Gastroesophageal sphincter (tissue), 4 donors: ENCODE measurements at regions not wholly inside any gene's neighbourhood (a gene's known extent, or its start where the extent isn't known, plus 50 kb on each side); places are given as distances from the start of the nearest gene placed in this dataset.
"Not testable (repeated sequence)": the region's sequence is repeated elsewhere in the genome, so short reads cannot be mapped to it uniquely, and the experiment has no call there.

Experiments
- ATAC-seq: fragments of 150-250 bp; one replicate; pipeline ENCODE4 v1.9.1; 2016; ENCODE audit warnings: mild to moderate bottlenecking, moderate library complexity
- H3K27ac ChIP-seq, 4 donors: fragments of 200-600 bp; sonication (generic) in 3 of 4; 1 replicate in 3 of 4; 2 replicates in 1 of 4; pipeline ENCODE4 v1.5.1; 2016 to 2019
- H3K27me3 ChIP-seq: fragments of 200-600 bp; sonication (generic); one replicate; pipeline ENCODE4 v1.5.1; 2019
- H3K36me3 ChIP-seq, 2 donors: fragments of 200-600 bp; sonication (generic); one replicate each; pipeline ENCODE4 v1.5.1; 2019; ENCODE audit warnings: control low read depth in 1 of 2
- H3K4me1 ChIP-seq, 3 donors: fragments of 200-600 bp; sonication (generic); 1 replicate in 2 of 3; 2 replicates in 1 of 3; pipeline ENCODE4 v1.5.1; 2016 to 2019; ENCODE audit warnings: control low read depth in 2 of 3
- H3K4me3 ChIP-seq, 2 donors: fragments of 200-600 bp; sonication (generic); one replicate each; pipeline ENCODE4 v1.5.1; 2019; ENCODE audit warnings: mild to moderate bottlenecking in 1 of 2, moderate library complexity in 1 of 2
- H3K9me3 ChIP-seq, 3 donors: fragments of 200-600 bp; sonication (generic); one replicate each; pipeline ENCODE4 v1.5.1; 2017 to 2019; ENCODE audit warnings: control low read depth in 2 of 3
- EP300 ChIP-seq: sonication (generic); formaldehyde crosslinking; IDR thresholded peaks from one replicate; pipeline ENCODE4 v1.6.1; 2017; ENCODE audit warnings: antibody characterized with exemption, mild to moderate bottlenecking
- POLR2A ChIP-seq, 2 donors: fragments of 450-650 bp; IDR thresholded peaks; one replicate each; pipeline ENCODE4 v1.6.1; 2017; ENCODE audit warnings: antibody characterized with exemption in 2 of 2, mild to moderate bottlenecking in 2 of 2, moderate library complexity in 1 of 2
- POLR2AphosphoS5 ChIP-seq: sonication (generic); formaldehyde crosslinking; IDR thresholded peaks from one replicate; pipeline ENCODE4 v1.6.1; 2017; ENCODE audit warnings: antibody characterized with exemption
- WGBS, 2 donors: methylation state at CpG; one replicate each; pipeline ENCODE4 v1.1.5; 2018; ENCODE audit warnings: low coverage in 1 of 2; 5-methylcytosine and 5-hydroxymethylcytosine counted together
- TF ChIP-seq, protein P1 (sequence below), 4 experiments: fragments of 200-600 bp in 2 of 4; fragments of 450-650 bp in 2 of 4; sonication (generic) in 1 of 4; IDR thresholded peaks; one replicate each; pipeline ENCODE4 v1.5.1; 2017 to 2019; ENCODE audit warnings: antibody characterized with exemption in 4 of 4, mild to moderate bottlenecking in 2 of 4, moderate library complexity in 2 of 4

DNA sequence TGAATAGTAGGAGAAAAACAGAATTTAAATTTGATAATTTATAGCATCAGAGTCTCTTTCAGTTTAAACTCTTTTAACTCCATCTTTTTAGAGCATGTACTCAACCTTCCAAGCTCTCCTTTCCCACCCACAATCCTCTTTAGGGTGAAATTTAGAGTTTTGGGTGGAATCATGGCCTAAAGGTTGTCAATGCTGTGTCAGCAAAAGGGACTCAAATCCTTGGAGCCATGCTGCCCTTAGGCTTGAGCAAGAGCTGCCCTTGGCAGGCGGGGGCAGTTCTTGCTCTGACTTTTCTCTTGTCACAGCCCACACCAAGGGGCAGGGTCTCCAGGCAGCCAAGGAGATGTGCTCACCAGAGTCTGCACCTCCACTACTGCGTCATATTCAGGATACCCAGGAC is 102.4 kb downstream of the MTX3 start:
- WGBS, 2 donors, result no CpG with 5 or more reads among the region's 2 CpGs
- no peak overlapping the region for H3K27ac ChIP-seq
- no peaks in the 10 kb centered on the region for H3K36me3 ChIP-seq
- no peak overlapping the region for H3K4me3 ChIP-seq
- no peaks in the 10 kb centered on the region for H3K27me3 ChIP-seq
- H3K4me1 ChIP-seq, result no peaks in the 10 kb centered on the region
- TF ChIP-seq EP300 (no peak), POLR2AphosphoS5 (no peak), POLR2A (IDR thresholded peaks at IDR 0.05) (no peak)
- TF ChIP-seq, protein P1, sequence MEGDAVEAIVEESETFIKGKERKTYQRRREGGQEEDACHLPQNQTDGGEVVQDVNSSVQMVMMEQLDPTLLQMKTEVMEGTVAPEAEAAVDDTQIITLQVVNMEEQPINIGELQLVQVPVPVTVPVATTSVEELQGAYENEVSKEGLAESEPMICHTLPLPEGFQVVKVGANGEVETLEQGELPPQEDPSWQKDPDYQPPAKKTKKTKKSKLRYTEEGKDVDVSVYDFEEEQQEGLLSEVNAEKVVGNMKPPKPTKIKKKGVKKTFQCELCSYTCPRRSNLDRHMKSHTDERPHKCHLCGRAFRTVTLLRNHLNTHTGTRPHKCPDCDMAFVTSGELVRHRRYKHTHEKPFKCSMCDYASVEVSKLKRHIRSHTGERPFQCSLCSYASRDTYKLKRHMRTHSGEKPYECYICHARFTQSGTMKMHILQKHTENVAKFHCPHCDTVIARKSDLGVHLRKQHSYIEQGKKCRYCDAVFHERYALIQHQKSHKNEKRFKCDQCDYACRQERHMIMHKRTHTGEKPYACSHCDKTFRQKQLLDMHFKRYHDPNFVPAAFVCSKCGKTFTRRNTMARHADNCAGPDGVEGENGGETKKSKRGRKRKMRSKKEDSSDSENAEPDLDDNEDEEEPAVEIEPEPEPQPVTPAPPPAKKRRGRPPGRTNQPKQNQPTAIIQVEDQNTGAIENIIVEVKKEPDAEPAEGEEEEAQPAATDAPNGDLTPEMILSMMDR (IDR thresholded peaks at IDR 0.05), result no peak
- peaks cover 0 to 16% (median 0%) of the 10 kb centered on the region in 3 donors for H3K9me3 ChIP-seq
- ATAC-seq, result no peak

DNA sequence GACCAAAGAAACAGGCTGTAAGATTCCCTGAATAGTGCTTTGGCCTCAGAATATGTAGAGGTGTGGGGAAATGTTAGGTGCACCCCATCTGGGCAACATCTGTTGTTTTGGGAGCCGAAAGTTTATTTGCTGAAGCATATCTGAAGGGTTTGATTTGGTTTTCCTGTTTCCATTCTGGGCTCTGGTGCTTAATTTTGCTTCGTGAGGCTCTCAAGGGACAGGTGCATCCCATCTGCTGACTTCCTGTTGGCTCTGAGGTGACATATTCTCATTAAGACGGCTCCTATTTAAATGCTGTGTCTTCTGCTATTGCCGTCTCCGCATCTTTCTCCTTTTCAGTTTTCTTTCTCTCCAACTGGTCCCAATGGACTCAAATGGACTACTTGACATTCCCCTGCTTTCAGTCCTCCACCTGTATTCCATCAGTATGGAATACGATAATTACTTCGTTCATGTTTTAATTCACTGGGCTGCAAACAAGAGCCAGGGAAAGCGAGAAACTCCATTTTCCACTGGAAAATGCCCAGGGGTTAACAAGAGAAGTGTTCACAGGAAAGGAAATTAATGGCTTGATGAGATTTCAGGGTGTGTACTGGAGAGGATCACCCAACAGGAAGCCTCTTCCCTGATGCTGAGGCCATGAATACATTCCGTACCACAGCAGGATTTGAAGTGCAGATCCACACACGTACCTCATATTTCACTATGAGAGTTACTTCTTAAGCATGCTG is 104.0 kb downstream of the MTX3 start:
- Histone ChIP-seq H3K9me3 (peaks cover 0 to 16% (median 0%) of the 10 kb centered on the region in 3 donors), H3K4me3 (no peak overlapping the region), H3K4me1 (no peaks in the 10 kb centered on the region), H3K36me3 (no peaks in the 10 kb centered on the region), H3K27ac (no peak overlapping the region), H3K27me3 (no peaks in the 10 kb centered on the region)
- WGBS, 2 donors, result 35 to 39% methylated on average over 8 to 10 of the region's 10 CpGs
- no peak for ATAC-seq
- TF ChIP-seq, protein P1 (IDR thresholded peaks at IDR 0.05), result no peak
- TF ChIP-seq EP300 (no peak), POLR2A (IDR thresholded peaks at IDR 0.05) (no peak), POLR2AphosphoS5 (no peak)

DNA sequence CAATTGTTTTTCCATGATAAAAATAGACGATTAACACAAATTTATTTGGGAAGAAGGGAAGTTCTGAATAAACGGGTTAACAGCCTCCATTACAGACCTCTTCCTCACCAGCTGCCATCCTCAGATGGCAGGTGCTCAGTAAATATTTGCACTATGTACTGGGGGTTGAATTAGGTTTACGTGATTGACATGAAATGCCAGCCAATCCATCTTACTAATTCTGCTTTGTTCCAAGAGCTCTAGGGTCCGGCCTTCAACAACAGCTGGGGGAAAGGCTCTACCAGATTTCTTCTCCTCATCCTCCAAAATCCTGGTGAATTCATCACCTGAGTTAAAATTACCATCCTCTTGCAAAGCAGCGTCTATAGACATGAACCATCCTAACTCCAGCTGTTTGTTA is 104.6 kb downstream of the MTX3 start:
- H3K27me3 ChIP-seq, result no peaks in the 10 kb centered on the region
- no peak for TF ChIP-seq EP300
- no peak for TF ChIP-seq POLR2A (IDR thresholded peaks at IDR 0.05)
- TF ChIP-seq, protein P1 (IDR thresholded peaks at IDR 0.05), result no peak
- TF ChIP-seq POLR2AphosphoS5, result no peak
- no peaks in the 10 kb centered on the region for H3K36me3 ChIP-seq
- no peaks in the 10 kb centered on the region for H3K4me1 ChIP-seq
- H3K27ac ChIP-seq, result no peak overlapping the region
- WGBS, 2 donors, result 60 to 82% methylated on average over 2 to 5 of the region's 5 CpGs
- H3K9me3 ChIP-seq, result peaks cover 0 to 16% (median 0%) of the 10 kb centered on the region in 3 donors
- H3K4me3 ChIP-seq, result no peak overlapping the region
- ATAC-seq, result no peak

DNA sequence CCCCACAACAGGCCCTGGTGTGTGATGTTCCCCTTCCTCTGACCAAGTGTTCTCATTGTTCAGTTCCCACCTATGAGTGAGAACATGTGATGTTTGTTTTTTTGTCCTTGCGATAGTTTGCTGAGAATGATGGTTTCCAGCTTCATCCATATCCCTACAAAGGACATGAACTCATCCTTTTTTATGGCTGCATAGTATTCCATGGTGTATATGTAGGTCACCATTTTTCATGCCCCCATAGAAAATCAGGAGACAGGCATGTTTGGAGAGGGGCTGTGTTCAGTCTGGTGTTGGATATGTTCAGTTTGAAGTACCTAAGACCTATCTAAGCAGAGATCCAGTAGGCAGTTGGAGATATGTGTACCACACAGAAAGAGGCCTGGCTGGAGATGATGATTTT is 111.2 kb downstream of the MTX3 start:
- not testable (repeated sequence) for H3K9me3 ChIP-seq, H3K27ac ChIP-seq, H3K4me3 ChIP-seq, ATAC-seq, H3K36me3 ChIP-seq, H3K27me3 ChIP-seq, H3K4me1 ChIP-seq
- no CpG with 5 or more reads among the region's 1 CpG for WGBS, 2 donors

DNA sequence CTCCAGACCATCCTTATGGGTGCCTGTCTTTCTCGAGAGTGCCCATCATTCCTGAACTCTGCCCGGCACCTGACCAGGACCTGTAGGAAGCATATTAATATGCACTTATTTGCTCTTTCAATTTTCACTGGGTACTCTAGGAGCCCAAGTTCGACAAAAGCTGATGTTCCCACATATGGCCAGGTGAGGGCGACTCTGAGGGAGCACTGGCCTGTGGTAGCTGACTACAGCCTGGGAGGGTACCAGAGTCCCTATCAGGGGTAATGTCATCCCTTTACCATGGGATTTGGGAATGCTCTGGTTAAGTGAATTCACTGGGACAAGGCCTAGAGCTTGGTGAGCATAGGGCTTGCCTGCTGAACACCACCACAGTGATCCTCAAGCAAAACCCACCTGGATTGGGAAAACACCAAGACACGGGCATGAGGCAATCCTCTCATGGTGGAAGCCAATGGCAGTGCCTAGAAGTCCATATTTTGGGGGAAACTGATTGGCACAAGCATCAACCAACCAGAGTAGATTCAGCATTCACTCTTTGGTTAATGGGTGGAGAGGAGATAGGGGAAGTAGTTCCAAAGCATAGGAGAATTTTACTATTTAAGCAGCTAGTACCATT is 112.2 kb downstream of the MTX3 start:
- H3K9me3 ChIP-seq, result no peaks in the 10 kb centered on the region
- 75 to 79% methylated on average over 2 to 3 of the region's 5 CpGs for WGBS, 2 donors
- ATAC-seq, result no peak
- H3K27ac ChIP-seq, result no peak overlapping the region
- H3K4me1 ChIP-seq, result no peaks in the 10 kb centered on the region
- no peak overlapping the region for H3K4me3 ChIP-seq
- no peaks in the 10 kb centered on the region for H3K36me3 ChIP-seq
- TF ChIP-seq EP300 (no peak), POLR2A (IDR thresholded peaks at IDR 0.05) (no peak), POLR2AphosphoS5 (no peak)
- TF ChIP-seq, protein P1 (IDR thresholded peaks at IDR 0.05), result no peak
- no peaks in the 10 kb centered on the region for H3K27me3 ChIP-seq
